Peyer's patch (tissue), 4 donors: ENCODE measurements at regions not wholly inside any gene's neighbourhood (a gene's known extent, or its start where the extent isn't known, plus 50 kb on each side); places are given as distances from the start of the nearest gene placed in this dataset.

Experiments
- POLR2A ChIP-seq, 2 donors: fragments of 450-650 bp; IDR thresholded peaks; one replicate each; pipeline ENCODE4 v1.5.1; 2017; ENCODE audit warnings: antibody characterized with exemption in 2 of 2, mild to moderate bottlenecking in 2 of 2, moderate library complexity in 2 of 2
- TF ChIP-seq, protein P1 (sequence below), 6 experiments: fragments of 450-650 bp in 4 of 6; fragments of 200-600 bp in 2 of 6; sonication (generic) in 1 of 6; IDR thresholded peaks; one replicate each; pipeline ENCODE4 v1.5.1; 2017 to 2019; ENCODE audit warnings: antibody characterized with exemption in 6 of 6, mild to moderate bottlenecking in 3 of 6, moderate library complexity in 1 of 6

GRCh38 chr6:163816441-163816840 is 401.9 kb downstream of the QKI start:
- TF ChIP-seq POLR2A (IDR thresholded peaks at IDR 0.05), result no peak
- TF ChIP-seq, protein P1, sequence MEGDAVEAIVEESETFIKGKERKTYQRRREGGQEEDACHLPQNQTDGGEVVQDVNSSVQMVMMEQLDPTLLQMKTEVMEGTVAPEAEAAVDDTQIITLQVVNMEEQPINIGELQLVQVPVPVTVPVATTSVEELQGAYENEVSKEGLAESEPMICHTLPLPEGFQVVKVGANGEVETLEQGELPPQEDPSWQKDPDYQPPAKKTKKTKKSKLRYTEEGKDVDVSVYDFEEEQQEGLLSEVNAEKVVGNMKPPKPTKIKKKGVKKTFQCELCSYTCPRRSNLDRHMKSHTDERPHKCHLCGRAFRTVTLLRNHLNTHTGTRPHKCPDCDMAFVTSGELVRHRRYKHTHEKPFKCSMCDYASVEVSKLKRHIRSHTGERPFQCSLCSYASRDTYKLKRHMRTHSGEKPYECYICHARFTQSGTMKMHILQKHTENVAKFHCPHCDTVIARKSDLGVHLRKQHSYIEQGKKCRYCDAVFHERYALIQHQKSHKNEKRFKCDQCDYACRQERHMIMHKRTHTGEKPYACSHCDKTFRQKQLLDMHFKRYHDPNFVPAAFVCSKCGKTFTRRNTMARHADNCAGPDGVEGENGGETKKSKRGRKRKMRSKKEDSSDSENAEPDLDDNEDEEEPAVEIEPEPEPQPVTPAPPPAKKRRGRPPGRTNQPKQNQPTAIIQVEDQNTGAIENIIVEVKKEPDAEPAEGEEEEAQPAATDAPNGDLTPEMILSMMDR (IDR thresholded peaks at IDR 0.05), result no peak
